Neural cell (in vitro differentiated cells): ENCODE measurements at regions not wholly inside any gene's neighbourhood (a gene's known extent, or its start where the extent isn't known, plus 50 kb on each side); places are given as distances from the start of the nearest gene placed in this dataset.

ENCODE experiments used
- H2AFZ ChIP-seq: fragments of 200-600, 300-800 bp; sonication (generic), shearing (Covaris generic); 2 replicates; pipeline ENCODE4 v1.6.0; 2014; ENCODE audit warnings: low read depth, mild to moderate bottlenecking, antibody characterized with exemption, low read length, moderate library complexity
- H3F3A ChIP-seq: fragments of 200-600 bp; shearing (Covaris generic); 2 replicates; pipeline ENCODE4 v1.6.1; 2016; ENCODE audit warnings: mild to moderate bottlenecking, moderate library complexity, mixed read lengths, antibody characterized with exemption, low read length; ENCODE audit not compliant: insufficient read depth, poor library complexity, severe bottlenecking
- H3K27ac ChIP-seq: fragments of 200-600, 300-800 bp; sonication (generic), shearing (Covaris generic); 2 replicates; pipeline ENCODE4 v1.5.1; 2014; ENCODE audit warnings: mild to moderate bottlenecking, low read length, moderate library complexity
- H3K27me3 ChIP-seq: fragments of 300-800, 200-600 bp; sonication (generic), shearing (Covaris generic); 2 replicates; pipeline ENCODE4 v1.6.0; 2014; ENCODE audit warnings: mild to moderate bottlenecking, low read depth, low read length, moderate library complexity; ENCODE audit not compliant: insufficient read depth
- H3K36me3 ChIP-seq: fragments of 300-800, 200-600 bp; sonication (generic), shearing (Covaris generic); 2 replicates; pipeline ENCODE4 v1.5.1; 2014; ENCODE audit warnings: mild to moderate bottlenecking, antibody characterized with exemption, low read length, moderate library complexity; ENCODE audit not compliant: insufficient read depth
- H3K4me2 ChIP-seq: fragments of 300-800, 200-600 bp; sonication (generic), shearing (Covaris generic); 2 replicates; pipeline ENCODE4 v1.6.0; 2014; ENCODE audit warnings: mild to moderate bottlenecking, low read length
- H3K4me3 ChIP-seq: fragments of 300-800, 200-600 bp; sonication (generic), shearing (Covaris generic); 2 replicates; pipeline ENCODE4 v1.5.1; 2014; ENCODE audit warnings: mild to moderate bottlenecking, low read length, moderate library complexity
- H3K79me2 ChIP-seq: fragments of 200-600 bp; shearing (Covaris generic); replicated peaks from 2 replicates; pipeline ENCODE4 v1.6.0; 2014; ENCODE audit warnings: mild to moderate bottlenecking, low read length, moderate library complexity; ENCODE audit not compliant: insufficient read depth
- H3K9ac ChIP-seq: fragments of 300-800, 200-600 bp; sonication (generic), shearing (Covaris generic); 2 replicates; pipeline ENCODE4 v1.6.1; 2016; ENCODE audit warnings: mild to moderate bottlenecking, low read length, mixed read lengths
- H3K9me2 ChIP-seq: fragments of 200-600 bp; shearing (Covaris generic); 2 replicates; pipeline ENCODE4 v1.6.1; 2016; ENCODE audit warnings: mild to moderate bottlenecking, low read length, mixed read lengths; ENCODE audit not compliant: insufficient read depth
- H3K9me3 ChIP-seq: fragments of 200-600, 300-800 bp; sonication (generic), shearing (Covaris generic); 2 replicates; pipeline ENCODE4 v1.6.1; 2016; ENCODE audit warnings: mild to moderate bottlenecking, mixed run types, low read length, moderate library complexity, mixed read lengths
- H4K20me1 ChIP-seq: fragments of 200-600 bp; shearing (Covaris generic); 2 replicates; pipeline ENCODE4 v1.6.1; 2016; ENCODE audit warnings: mild to moderate bottlenecking, mixed run types; ENCODE audit not compliant: insufficient read depth
- CTCF ChIP-seq: fragments of 450-650 bp; IDR thresholded peaks from 2 replicates; pipeline ENCODE4 v1.5.1; 2014; ENCODE audit warnings: antibody characterized with exemption, mild to moderate bottlenecking, moderate library complexity; ENCODE audit not compliant: poor library complexity, severe bottlenecking
- EP300 ChIP-seq: fragments of 450-650 bp; conservative IDR thresholded peaks from 2 replicates; pipeline ENCODE4 v1.6.1; 2014; ENCODE audit warnings: antibody characterized with exemption, mild to moderate bottlenecking, moderate library complexity; ENCODE audit not compliant: poor library complexity, severe bottlenecking
- EZH2 ChIP-seq: fragments of 200-600, 300-800 bp; shearing (Covaris generic), sonication (generic); IDR thresholded peaks from 2 replicates; pipeline ENCODE4 v1.6.1; 2014; ENCODE audit warnings: antibody characterized with exemption, low read length, borderline replicate concordance, mild to moderate bottlenecking; ENCODE audit not compliant: insufficient read depth, poor library complexity, severe bottlenecking
- MXI1 ChIP-seq: fragments of 450-650 bp; conservative IDR thresholded peaks from 2 replicates; pipeline ENCODE4 v1.6.1; 2014; ENCODE audit warnings: antibody characterized with exemption, mild to moderate bottlenecking; ENCODE audit not compliant: poor library complexity, severe bottlenecking
- POLR2AphosphoS5 ChIP-seq: IDR thresholded peaks from 2 replicates; pipeline ENCODE4 v1.6.1; 2012
- RAD21 ChIP-seq: fragments of 450-650 bp; conservative IDR thresholded peaks from 2 replicates; pipeline ENCODE4 v1.6.1; 2014; ENCODE audit warnings: antibody characterized with exemption, mild to moderate bottlenecking, moderate library complexity
- REST ChIP-seq: IDR thresholded peaks from 2 replicates; pipeline ENCODE4 v1.6.1; 2012; ENCODE audit warnings: borderline replicate concordance
- SMC3 ChIP-seq: fragments of 450-650 bp; conservative IDR thresholded peaks from 2 replicates; pipeline ENCODE4 v1.6.1; 2014; ENCODE audit warnings: antibody characterized with exemption, mild to moderate bottlenecking, moderate library complexity; ENCODE audit not compliant: poor library complexity
- TAF1 ChIP-seq: IDR thresholded peaks from 2 replicates; pipeline ENCODE4 v1.6.1; 2012; ENCODE audit warnings: low read depth

- H3K27me3 ChIP-seq: no peaks in the 10 kb centered on the region
- H3K27ac ChIP-seq: no peak overlapping the region
- no peak overlapping the region for H3K4me2 ChIP-seq
- no peaks in the 10 kb centered on the region for H3K9me3 ChIP-seq
- H3K9ac ChIP-seq: no peak overlapping the region
- TF ChIP-seq MXI1 (no peak), SMC3 (no peak), CTCF (no peak), TAF1 (no peak), RAD21 (no peak), EP300 (no peak), REST (no peak), POLR2AphosphoS5 (no peak), EZH2 (no peak)
- H4K20me1 ChIP-seq: no peaks in the 10 kb centered on the region
- H3K79me2 ChIP-seq: no peaks in the 10 kb centered on the region
- peaks cover 4% of the 10 kb centered on the region for H3F3A ChIP-seq
- H3K4me3 ChIP-seq: no peak overlapping the region
- H2AFZ ChIP-seq: no peak overlapping the region
- H3K36me3 ChIP-seq: no peaks in the 10 kb centered on the region
- H3K9me2 ChIP-seq: no peaks in the 10 kb centered on the region
These were observed 70.0 kb upstream of the PAX7 start for GRCh38 chr1:18560692-18561091.

GRCh38 chr1:18561967-18562366 lies 68.7 kb upstream of the PAX7 start:
- H3K79me2 ChIP-seq: no peaks in the 10 kb centered on the region
- no peaks in the 10 kb centered on the region for H3K36me3 ChIP-seq
- H3K9me3 ChIP-seq: no peaks in the 10 kb centered on the region
- H4K20me1 ChIP-seq: no peaks in the 10 kb centered on the region
- no peak overlapping the region for H3K4me3 ChIP-seq
- H3K4me2 ChIP-seq: no peak overlapping the region
- H3K27me3 ChIP-seq: no peaks in the 10 kb centered on the region
- H2AFZ ChIP-seq: no peak overlapping the region
- H3K9ac ChIP-seq: no peak overlapping the region
- H3K27ac ChIP-seq: no peak overlapping the region
- H3K9me2 ChIP-seq: no peaks in the 10 kb centered on the region
- TF ChIP-seq SMC3 (no peak), CTCF (no peak), POLR2AphosphoS5 (no peak), EZH2 (no peak), REST (no peak), EP300 (no peak), MXI1 (no peak), TAF1 (no peak), RAD21 (no peak)
- peaks cover 4% of the 10 kb centered on the region for H3F3A ChIP-seq
